ENCODE measurements at regions not wholly inside any gene's neighbourhood (a gene's known extent, or its start where the extent isn't known, plus 50 kb on each side); places are given as distances from the start of the nearest gene placed in this dataset.

DNA sequence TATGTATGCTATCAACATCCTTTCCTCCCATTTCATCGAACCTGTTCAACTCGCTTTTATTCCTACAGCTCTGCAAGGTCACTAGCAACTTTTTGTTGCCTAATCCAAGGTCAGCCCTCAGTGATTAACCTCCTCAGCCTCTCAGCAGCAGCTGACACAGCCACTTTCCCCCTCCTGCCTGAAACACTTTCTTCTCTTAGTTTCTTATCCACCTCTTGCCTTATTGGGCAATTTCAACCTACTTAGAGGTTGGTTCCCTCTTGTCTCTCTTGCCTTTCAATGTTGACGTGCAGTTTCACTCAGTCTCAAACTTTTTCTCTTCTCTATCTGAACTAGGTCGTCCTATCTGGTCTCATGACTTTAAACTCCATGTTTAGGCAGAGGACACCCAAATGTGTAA, 156.3 kb downstream of the C1orf94 start:
- Histone ChIP-seq H3K9me3 (no peaks in the 10 kb centered on the region), H3K27me3 (replicated peaks; ENCODE audit: insufficient read depth) (no peaks in the 10 kb centered on the region), H3K27ac (no peak overlapping the region), H3K4me1 (replicated peaks) (no peaks in the 10 kb centered on the region), H3K4me3 (no peak overlapping the region), H3K36me3 (no peaks in the 10 kb centered on the region)
- DNase-seq (ENCODE audit: low spot score): no peak
- 54% methylated on average over 3 of the region's 4 CpGs for WGBS
- intact Hi-C loops (cut with DNase I): no loop called here
- TF ChIP-seq POLR2AphosphoS5 (IDR thresholded peaks at IDR 0.05) (no peak), POLR2A (IDR thresholded peaks at IDR 0.05) (no peak)
- TF ChIP-seq, protein P1, sequence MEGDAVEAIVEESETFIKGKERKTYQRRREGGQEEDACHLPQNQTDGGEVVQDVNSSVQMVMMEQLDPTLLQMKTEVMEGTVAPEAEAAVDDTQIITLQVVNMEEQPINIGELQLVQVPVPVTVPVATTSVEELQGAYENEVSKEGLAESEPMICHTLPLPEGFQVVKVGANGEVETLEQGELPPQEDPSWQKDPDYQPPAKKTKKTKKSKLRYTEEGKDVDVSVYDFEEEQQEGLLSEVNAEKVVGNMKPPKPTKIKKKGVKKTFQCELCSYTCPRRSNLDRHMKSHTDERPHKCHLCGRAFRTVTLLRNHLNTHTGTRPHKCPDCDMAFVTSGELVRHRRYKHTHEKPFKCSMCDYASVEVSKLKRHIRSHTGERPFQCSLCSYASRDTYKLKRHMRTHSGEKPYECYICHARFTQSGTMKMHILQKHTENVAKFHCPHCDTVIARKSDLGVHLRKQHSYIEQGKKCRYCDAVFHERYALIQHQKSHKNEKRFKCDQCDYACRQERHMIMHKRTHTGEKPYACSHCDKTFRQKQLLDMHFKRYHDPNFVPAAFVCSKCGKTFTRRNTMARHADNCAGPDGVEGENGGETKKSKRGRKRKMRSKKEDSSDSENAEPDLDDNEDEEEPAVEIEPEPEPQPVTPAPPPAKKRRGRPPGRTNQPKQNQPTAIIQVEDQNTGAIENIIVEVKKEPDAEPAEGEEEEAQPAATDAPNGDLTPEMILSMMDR (IDR thresholded peaks at IDR 0.05): no peak

DNA sequence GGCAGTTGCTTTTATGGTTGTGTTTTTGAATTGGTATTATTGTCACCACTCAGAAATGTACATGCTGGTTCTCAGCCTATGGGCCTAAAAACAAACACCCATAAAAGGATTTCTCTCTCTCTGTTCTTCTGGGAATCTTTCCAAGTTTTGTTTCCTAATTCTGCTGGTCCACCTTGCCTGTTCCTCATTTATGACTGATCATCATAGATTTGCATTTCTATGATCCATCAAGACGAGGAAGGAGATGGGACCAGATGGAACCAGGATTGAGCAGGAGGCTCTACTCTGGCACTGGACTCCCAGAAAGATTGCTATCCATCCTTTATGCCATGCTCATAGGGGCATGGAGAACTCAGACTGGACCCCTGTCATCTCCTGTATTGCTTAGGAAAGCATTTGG, 162.2 kb downstream of the C1orf94 start:
- TF ChIP-seq POLR2AphosphoS5 (IDR thresholded peaks at IDR 0.05): no peak
- TF ChIP-seq POLR2A (IDR thresholded peaks at IDR 0.05): no peak
- TF ChIP-seq, protein P1 (IDR thresholded peaks at IDR 0.05): no peak

DNA sequence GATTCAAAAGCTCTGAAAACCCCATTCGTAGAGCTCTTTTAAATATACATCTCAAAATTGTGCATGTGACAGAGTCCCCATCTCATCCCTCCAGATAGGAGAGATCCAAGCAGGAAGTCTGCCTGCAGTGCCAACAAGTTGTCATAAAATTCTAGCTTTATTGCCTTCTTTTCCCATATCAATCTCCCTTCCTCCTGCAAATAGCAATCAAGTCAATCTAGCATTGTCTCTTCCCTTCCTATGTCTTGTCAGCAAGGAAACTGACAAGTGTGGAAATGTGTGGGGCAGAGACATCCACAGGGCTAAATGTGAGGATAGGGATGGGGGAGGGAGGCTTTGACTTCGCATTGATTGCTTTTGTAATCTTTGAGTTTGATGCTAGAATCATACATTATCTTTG, 165.2 kb downstream of the C1orf94 start:
- no peaks in the 10 kb centered on the region for H3K4me1 ChIP-seq (replicated peaks)
- H3K27ac ChIP-seq: no peak overlapping the region
- no peak for DNase-seq (ENCODE audit: low spot score)
- 81% methylated on average over 2 of the region's 2 CpGs for WGBS
- H3K36me3 ChIP-seq: no peaks in the 10 kb centered on the region
- H3K4me3 ChIP-seq: no peak overlapping the region
- H3K9me3 ChIP-seq: no peaks in the 10 kb centered on the region
- TF ChIP-seq POLR2AphosphoS5 (IDR thresholded peaks at IDR 0.05): no peak
- TF ChIP-seq, protein P1 (IDR thresholded peaks at IDR 0.05): no peak
- no peak for TF ChIP-seq POLR2A (IDR thresholded peaks at IDR 0.05)
- intact Hi-C loops (cut with DNase I): no loop called here
- H3K27me3 ChIP-seq (replicated peaks; ENCODE audit: insufficient read depth): no peaks in the 10 kb centered on the region

More for the DNA sequence above, 162.2 kb downstream of the C1orf94 start:
- no peaks in the 10 kb centered on the region for H3K9me3 ChIP-seq
- H3K27me3 ChIP-seq (replicated peaks; ENCODE audit: insufficient read depth): no peaks in the 10 kb centered on the region
- WGBS: 83% methylated on average over 1 of the region's 1 CpG
- no peak for DNase-seq (ENCODE audit: low spot score)
- intact Hi-C loops (cut with DNase I): no loop called here
- no peaks in the 10 kb centered on the region for H3K4me1 ChIP-seq (replicated peaks)
- H3K36me3 ChIP-seq: no peaks in the 10 kb centered on the region
- H3K4me3 ChIP-seq: no peak overlapping the region
- H3K27ac ChIP-seq: no peak overlapping the region

DNA sequence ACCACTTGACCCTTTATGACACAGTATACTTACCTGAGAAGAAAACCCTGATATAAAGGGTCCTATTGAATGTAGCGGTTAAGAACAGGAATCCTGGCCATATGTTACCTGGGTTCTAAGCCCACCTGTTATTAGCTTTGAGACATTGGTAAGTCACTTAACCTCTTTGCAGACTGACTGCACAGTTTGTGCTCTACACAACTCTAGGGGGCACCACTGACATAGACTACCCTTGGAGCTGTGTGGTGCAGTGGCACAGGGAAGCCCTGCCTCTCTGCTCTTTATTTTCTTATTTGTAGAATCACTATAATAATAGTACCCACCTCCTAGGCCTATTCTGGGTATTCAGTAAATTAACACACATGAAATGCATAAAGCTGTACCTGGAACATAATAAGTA, 165.6 kb downstream of the C1orf94 start:
- no peaks in the 10 kb centered on the region for H3K4me1 ChIP-seq (replicated peaks)
- no peaks in the 10 kb centered on the region for H3K27me3 ChIP-seq (replicated peaks; ENCODE audit: insufficient read depth)
- no peaks in the 10 kb centered on the region for H3K36me3 ChIP-seq
- intact Hi-C loops (cut with DNase I): no loop called here
- H3K9me3 ChIP-seq: no peaks in the 10 kb centered on the region
- TF ChIP-seq, protein P1 (IDR thresholded peaks at IDR 0.05): no peak
- TF ChIP-seq POLR2AphosphoS5 (IDR thresholded peaks at IDR 0.05): no peak
- no peak for TF ChIP-seq POLR2A (IDR thresholded peaks at IDR 0.05)
- no peak overlapping the region for H3K4me3 ChIP-seq
- no peak overlapping the region for H3K27ac ChIP-seq
- 100% methylated on average over 1 of the region's 1 CpG for WGBS
- DNase-seq (ENCODE audit: low spot score): no peak

DNA sequence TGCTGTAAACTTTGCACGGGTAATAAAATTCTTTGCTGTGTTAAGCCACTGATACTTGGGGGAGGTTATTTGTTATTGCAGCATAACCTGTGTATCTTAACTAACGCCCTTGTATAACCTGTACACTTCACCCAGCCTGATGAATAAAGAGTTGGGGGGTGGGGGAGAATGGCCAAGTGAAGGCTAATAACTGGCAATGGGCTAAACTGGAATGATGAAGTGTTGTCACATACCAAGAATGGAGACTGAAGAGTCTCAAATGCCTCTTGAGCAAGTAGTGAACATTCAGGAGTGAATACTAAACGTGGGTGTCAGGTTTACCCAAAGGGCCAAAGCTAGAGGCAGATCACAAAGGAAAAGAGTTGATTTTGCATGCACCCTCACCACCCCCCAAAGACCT, 169.4 kb downstream of the C1orf94 start:
- 31% methylated on average over 3 of the region's 3 CpGs for WGBS
- no peaks in the 10 kb centered on the region for H3K27me3 ChIP-seq (replicated peaks; ENCODE audit: insufficient read depth)
- DNase-seq (ENCODE audit: low spot score): no peak
- no peaks in the 10 kb centered on the region for H3K36me3 ChIP-seq
- intact Hi-C loops (cut with DNase I): no loop called here
- no peaks in the 10 kb centered on the region for H3K4me1 ChIP-seq (replicated peaks)
- H3K9me3 ChIP-seq: no peaks in the 10 kb centered on the region
- TF ChIP-seq POLR2AphosphoS5 (IDR thresholded peaks at IDR 0.05): no peak
- TF ChIP-seq, protein P1 (IDR thresholded peaks at IDR 0.05): no peak
- no peak for TF ChIP-seq POLR2A (IDR thresholded peaks at IDR 0.05)
- no peak overlapping the region for H3K27ac ChIP-seq
- H3K4me3 ChIP-seq: no peak overlapping the region

Measured in prostate gland (tissue), 2 donors.